ENCODE measurements at regions not wholly inside any gene's neighbourhood (a gene's known extent, or its start where the extent isn't known, plus 50 kb on each side); places are given as distances from the start of the nearest gene placed in this dataset.
A peak's percentile ranks its signal among the peaks of the same experiment; 100 is the strongest.

DNA sequence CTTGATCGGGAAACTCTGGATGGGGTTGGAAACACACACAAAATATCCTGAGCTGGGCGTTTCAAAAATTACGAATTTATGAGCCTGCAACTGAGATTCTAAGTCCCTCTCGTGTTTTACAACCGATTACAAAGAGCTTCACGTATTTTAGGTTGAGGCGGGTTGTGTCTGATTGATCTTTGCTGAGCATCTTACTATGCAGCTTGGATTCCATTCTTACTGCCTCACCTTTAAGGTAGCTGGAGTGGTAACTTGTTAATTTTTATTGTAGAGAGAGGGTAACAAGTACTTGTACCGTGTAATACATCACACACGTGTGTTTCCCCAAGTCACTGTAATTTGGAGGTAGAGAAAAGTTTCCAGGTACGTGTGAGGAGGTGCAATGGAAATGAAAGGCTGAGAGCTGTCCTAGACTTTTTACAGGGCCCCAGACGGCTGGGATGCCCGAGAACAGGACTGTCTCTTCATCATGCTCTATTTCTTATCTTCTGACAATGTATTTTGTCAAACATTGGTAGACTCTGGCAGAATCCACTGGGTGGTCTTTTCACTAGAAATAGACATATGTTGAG is 97.8 kb upstream of the TENM3 start:
- peak overlapping the region; percentile 84 for H3K4me3 ChIP-seq (ENCODE audit: insufficient read depth, low read depth, low read length)
- no peaks in the 10 kb centered on the region for H3K36me3 ChIP-seq (replicated peaks; ENCODE audit: control insufficient read depth, insufficient read depth, low read length)
- peaks cover 19% of the 10 kb centered on the region for H3K27me3 ChIP-seq (ENCODE audit: control insufficient read depth, insufficient read depth, low read length)
- no peak for DNase-seq

DNA sequence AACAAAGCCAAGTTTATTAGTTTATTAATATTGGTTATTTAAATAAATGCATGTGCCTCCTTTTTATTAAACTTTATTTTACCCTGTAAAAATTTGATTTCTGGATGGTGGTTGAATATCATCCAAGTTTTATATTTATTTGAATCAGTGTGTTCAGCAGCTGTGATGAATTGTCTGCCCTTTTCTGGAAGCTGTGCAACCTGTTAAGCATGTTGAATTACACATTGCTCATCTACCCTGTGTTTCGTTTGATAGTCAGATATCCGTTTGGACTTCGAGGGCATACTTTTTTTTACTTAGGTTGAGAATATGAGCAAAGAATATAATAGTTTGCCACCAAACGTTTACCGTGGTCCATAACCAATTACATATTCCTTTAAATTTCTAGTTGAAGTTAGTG is 95.8 kb upstream of the TENM3 start:
- no peaks in the 10 kb centered on the region; the same call in 1 of the 2 replicates for H3K27me3 ChIP-seq (ENCODE audit: control insufficient read depth, insufficient read depth, low read length)
- H3K36me3 ChIP-seq (replicated peaks; ENCODE audit: control insufficient read depth, insufficient read depth, low read length) = no peaks in the 10 kb centered on the region
- H3K4me3 ChIP-seq (ENCODE audit: insufficient read depth, low read depth, low read length) = no peak overlapping the region
- DNase-seq = no peak

GRCh38 chr4:182150645-182151044 is 92.6 kb upstream of the TENM3 start:
- Histone ChIP-seq H3K4me3 (ENCODE audit: insufficient read depth, low read depth, low read length) (no peak overlapping the region), H3K36me3 (replicated peaks; ENCODE audit: control insufficient read depth, insufficient read depth, low read length) (no peaks in the 10 kb centered on the region), H3K27me3 (ENCODE audit: control insufficient read depth, insufficient read depth, low read length) (no peaks in the 10 kb centered on the region)
- DNase-seq = no peak

DNA sequence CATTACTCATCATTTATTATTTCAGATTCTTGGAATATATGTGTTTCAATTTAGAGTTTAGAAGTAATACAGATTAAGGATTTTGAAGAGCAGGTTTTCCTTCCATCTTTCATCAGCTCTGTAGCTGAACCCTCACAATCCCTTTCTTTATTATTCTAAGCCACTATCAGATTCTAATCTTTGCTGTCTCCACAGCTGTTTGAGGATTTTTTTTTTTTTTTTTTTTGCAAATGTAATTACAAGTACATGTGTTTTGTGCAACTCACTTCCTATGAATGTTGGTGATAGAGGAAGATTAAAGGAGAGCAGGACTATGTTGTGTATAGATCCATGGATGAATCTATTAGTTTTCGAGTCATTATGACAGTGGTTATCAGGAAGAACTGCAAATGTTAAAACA is 87.4 kb upstream of the TENM3 start:
- Histone ChIP-seq H3K36me3 (replicated peaks; ENCODE audit: control insufficient read depth, insufficient read depth, low read length) (no peaks in the 10 kb centered on the region), H3K4me3 (ENCODE audit: insufficient read depth, low read depth, low read length) (no peak overlapping the region), H3K27me3 (ENCODE audit: control insufficient read depth, insufficient read depth, low read length) (no peaks in the 10 kb centered on the region)
- no peak for DNase-seq

GRCh38 chr4:182163180-182163579 is 80.0 kb upstream of the TENM3 start:
- Histone ChIP-seq H3K36me3 (replicated peaks; ENCODE audit: control insufficient read depth, insufficient read depth, low read length) (no peaks in the 10 kb centered on the region), H3K27me3 (ENCODE audit: control insufficient read depth, insufficient read depth, low read length) (no peaks in the 10 kb centered on the region), H3K4me3 (ENCODE audit: insufficient read depth, low read depth, low read length) (no peak overlapping the region)
- DNase-seq = no peak

DNA sequence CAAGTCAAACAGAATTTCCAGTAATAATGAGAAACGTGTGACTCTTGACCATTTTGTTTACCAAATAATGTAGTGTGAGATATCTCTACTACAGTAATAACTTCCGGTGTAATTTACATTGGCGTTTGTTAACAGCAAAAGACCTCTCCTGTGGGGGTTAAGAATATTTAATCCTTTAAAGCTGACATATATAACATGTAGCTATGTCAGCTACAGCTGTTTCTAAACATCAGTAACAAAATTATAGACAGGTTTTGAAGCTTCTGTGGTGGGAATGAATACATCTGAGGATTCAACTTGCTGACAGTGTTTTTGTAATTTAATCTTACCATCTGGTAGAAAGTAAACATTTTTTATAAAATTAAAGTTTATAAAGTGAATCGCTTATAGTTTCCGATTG is 73.6 kb upstream of the TENM3 start:
- H3K27me3 ChIP-seq (ENCODE audit: control insufficient read depth, insufficient read depth, low read length) = no peaks in the 10 kb centered on the region
- DNase-seq = no peak
- H3K4me3 ChIP-seq (ENCODE audit: insufficient read depth, low read depth, low read length) = no peak overlapping the region
- no peaks in the 10 kb centered on the region for H3K36me3 ChIP-seq (replicated peaks; ENCODE audit: control insufficient read depth, insufficient read depth, low read length)

GRCh38 chr4:182169987-182170386 is 73.2 kb upstream of the TENM3 start:
- H3K4me3 ChIP-seq (ENCODE audit: insufficient read depth, low read depth, low read length) = no peak overlapping the region
- no peaks in the 10 kb centered on the region for H3K27me3 ChIP-seq (ENCODE audit: control insufficient read depth, insufficient read depth, low read length)
- no peak for DNase-seq
- no peaks in the 10 kb centered on the region for H3K36me3 ChIP-seq (replicated peaks; ENCODE audit: control insufficient read depth, insufficient read depth, low read length)

DNA sequence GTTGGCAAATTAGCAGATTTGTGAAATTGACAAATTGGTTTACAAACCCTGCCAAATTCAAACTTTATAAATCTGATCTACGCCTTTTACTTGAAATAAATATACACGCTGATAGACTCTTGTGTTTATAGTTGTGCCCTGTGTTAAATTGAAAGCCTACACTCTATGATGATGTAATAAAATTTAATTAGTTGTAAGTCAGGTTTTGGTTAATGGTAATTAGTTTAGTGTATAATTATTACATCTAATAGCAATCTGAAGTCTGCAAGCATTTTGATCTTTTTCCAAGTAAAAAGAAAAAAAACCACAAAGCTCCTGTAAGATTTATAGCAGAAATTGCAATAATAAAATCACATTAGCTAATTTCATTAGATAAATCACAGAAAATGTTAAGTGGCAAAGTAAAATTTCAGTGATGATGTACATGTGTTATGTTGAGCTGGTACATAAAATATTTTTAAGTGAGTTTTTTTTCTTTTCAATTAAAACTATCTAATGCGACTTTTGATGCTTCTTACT is 72.7 kb upstream of the TENM3 start:
- Histone ChIP-seq H3K36me3 (replicated peaks; ENCODE audit: control insufficient read depth, insufficient read depth, low read length) (no peaks in the 10 kb centered on the region), H3K4me3 (ENCODE audit: insufficient read depth, low read depth, low read length) (no peak overlapping the region), H3K27me3 (ENCODE audit: control insufficient read depth, insufficient read depth, low read length) (no peaks in the 10 kb centered on the region)
- no peak for DNase-seq

GRCh38 chr4:182174979-182175378 is 68.2 kb upstream of the TENM3 start:
- Histone ChIP-seq H3K27me3 (ENCODE audit: control insufficient read depth, insufficient read depth, low read length) (no peaks in the 10 kb centered on the region), H3K36me3 (replicated peaks; ENCODE audit: control insufficient read depth, insufficient read depth, low read length) (no peaks in the 10 kb centered on the region)
- no peak for DNase-seq

GRCh38 chr4:182175788-182176519 is 67.2 kb upstream of the TENM3 start:
- no peak overlapping the region for H3K4me3 ChIP-seq (ENCODE audit: insufficient read depth, low read depth, low read length)
- DNase-seq = no peak
- H3K27me3 ChIP-seq (ENCODE audit: control insufficient read depth, insufficient read depth, low read length) = no peaks in the 10 kb centered on the region
- no peaks in the 10 kb centered on the region for H3K36me3 ChIP-seq (replicated peaks; ENCODE audit: control insufficient read depth, insufficient read depth, low read length)

More at GRCh38 chr4:182174979-182175378, 68.2 kb upstream of the TENM3 start:
- no peak overlapping the region for H3K4me3 ChIP-seq (ENCODE audit: insufficient read depth, low read depth, low read length)

GRCh38 chr4:182177166-182177565 is 66.0 kb upstream of the TENM3 start:
- no peak overlapping the region for H3K4me3 ChIP-seq (ENCODE audit: insufficient read depth, low read depth, low read length)
- no peaks in the 10 kb centered on the region for H3K27me3 ChIP-seq (ENCODE audit: control insufficient read depth, insufficient read depth, low read length)
- DNase-seq = no peak
- no peaks in the 10 kb centered on the region for H3K36me3 ChIP-seq (replicated peaks; ENCODE audit: control insufficient read depth, insufficient read depth, low read length)

- DNase-seq = no peak
- H3K27me3 ChIP-seq (ENCODE audit: control insufficient read depth, insufficient read depth, low read length) = no peaks in the 10 kb centered on the region
- no peaks in the 10 kb centered on the region for H3K36me3 ChIP-seq (replicated peaks; ENCODE audit: control insufficient read depth, insufficient read depth, low read length)
- H3K4me3 ChIP-seq (ENCODE audit: insufficient read depth, low read depth, low read length) = no peak overlapping the region
Measured at GRCh38 chr4:182179105-182179504, 64.1 kb upstream of the TENM3 start.

GRCh38 chr4:182179751-182180150 is 63.5 kb upstream of the TENM3 start:
- Histone ChIP-seq H3K27me3 (ENCODE audit: control insufficient read depth, insufficient read depth, low read length) (no peaks in the 10 kb centered on the region), H3K4me3 (ENCODE audit: insufficient read depth, low read depth, low read length) (no peak overlapping the region), H3K36me3 (replicated peaks; ENCODE audit: control insufficient read depth, insufficient read depth, low read length) (no peaks in the 10 kb centered on the region)
- no peak for DNase-seq

GRCh38 chr4:182185491-182185890 is 57.7 kb upstream of the TENM3 start:
- no peak for DNase-seq
- no peak overlapping the region for H3K4me3 ChIP-seq (ENCODE audit: insufficient read depth, low read depth, low read length)
- no peaks in the 10 kb centered on the region for H3K27me3 ChIP-seq (ENCODE audit: control insufficient read depth, insufficient read depth, low read length)
- H3K36me3 ChIP-seq (replicated peaks; ENCODE audit: control insufficient read depth, insufficient read depth, low read length) = no peaks in the 10 kb centered on the region

GRCh38 chr4:182187674-182188073 is 55.5 kb upstream of the TENM3 start:
- Histone ChIP-seq H3K27me3 (ENCODE audit: control insufficient read depth, insufficient read depth, low read length) (no peaks in the 10 kb centered on the region), H3K36me3 (replicated peaks; ENCODE audit: control insufficient read depth, insufficient read depth, low read length) (no peaks in the 10 kb centered on the region)
- no peak for DNase-seq

More at GRCh38 chr4:182187674-182188073, 55.5 kb upstream of the TENM3 start:
- no peak overlapping the region for H3K4me3 ChIP-seq (ENCODE audit: insufficient read depth, low read depth, low read length)

Data from H7 (cell line).